H1 (cell line): ENCODE measurements at regions not wholly inside any gene's neighbourhood (a gene's known extent, or its start where the extent isn't known, plus 50 kb on each side); places are given as distances from the start of the nearest gene placed in this dataset.

Experiments used
- CTCF ChIA-PET: fragments of 300-600 bp; sonication (Branson Sonifier 250); formaldehyde crosslinking; loops from one replicate; lab custom pipeline; 2021; ENCODE audit not compliant: partially characterized antibody; lab: Charles Lee
- POLR2A ChIA-PET: fragments of 300-600 bp; sonication (Branson Sonifier 250); formaldehyde crosslinking; loops from one replicate; lab custom pipeline; 2021; ENCODE audit warnings: inconsistent platforms; ENCODE audit not compliant: partially characterized antibody; lab: Charles Lee
- DNase-seq, 2 experiments: peaks; one replicate each; pipeline versions ENCODE4 v3.0.0 to v3.0.0-alpha.2; 2010 to 2022; ENCODE audit warnings: low spot score in 2 of 2, low read depth in 1 of 2, mixed read lengths in 1 of 2
- FAIRE-seq: peaks from 2 replicates; lab custom pipeline; 2011; peaks lifted over from hg19 to GRCh38; lab: Jason Lieb, UNC
- H2AFZ ChIP-seq: 2 replicates; pipeline ENCODE4 v1.8.1; 2012; ENCODE audit warnings: low read length, inconsistent platforms
- H2AK5ac ChIP-seq: 2 replicates; pipeline ENCODE4 v1.6.1; 2013; ENCODE audit warnings: low read depth, low read length
- H2BK120ac ChIP-seq: replicated peaks from 2 replicates; pipeline ENCODE3; 2013; ENCODE audit warnings: low read depth, low read length, inconsistent platforms
- H2BK12ac ChIP-seq: 2 replicates; pipeline ENCODE4 v1.6.1; 2013; ENCODE audit warnings: low read depth, low read length
- H2BK15ac ChIP-seq: 2 replicates; pipeline ENCODE4 v1.6.1; 2013; ENCODE audit warnings: low read length
- H2BK20ac ChIP-seq: 2 replicates; pipeline ENCODE4 v1.6.1; 2013; ENCODE audit warnings: low read length
- H2BK5ac ChIP-seq: 2 replicates; pipeline ENCODE4 v1.6.1; 2013; ENCODE audit warnings: low read depth, low read length
- H3K14ac ChIP-seq: 2 replicates; pipeline ENCODE4 v1.6.1; 2013; ENCODE audit warnings: inconsistent platforms; ENCODE audit not compliant: insufficient read length
- H3K18ac ChIP-seq: 2 replicates; pipeline ENCODE4 v1.6.1; 2013; ENCODE audit warnings: low read length; ENCODE audit errors: extremely low read depth
- H3K23ac ChIP-seq: 2 replicates; pipeline ENCODE4 v1.6.1; 2013; ENCODE audit warnings: inconsistent platforms; ENCODE audit not compliant: insufficient read length
- H3K23me2 ChIP-seq: 2 replicates; pipeline ENCODE4 v1.6.1; 2013; ENCODE audit warnings: low read depth, low read length
- H3K27ac ChIP-seq: 2 replicates; pipeline ENCODE4 v1.6.1; 2011; ENCODE audit warnings: low read depth, low read length, inconsistent platforms
- H3K27me3 ChIP-seq, 4 experiments: replicated peaks in 1 of 4; 1 replicate in 1 of 4; 2 replicates in 3 of 4; pipeline versions ENCODE4 v1.6.1 to v1.8.1; 2011 to 2013; ENCODE audit warnings: low read length in 3 of 4, mild to moderate bottlenecking in 3 of 4, inconsistent platforms in 2 of 4, mixed read lengths in 2 of 4, moderate library complexity in 1 of 4; ENCODE audit not compliant: control insufficient read depth in 3 of 4, insufficient read depth in 3 of 4; ENCODE audit errors: extremely low read depth in 1 of 4
- H3K36me3 ChIP-seq, 4 experiments: 2 replicates each; pipeline versions ENCODE4 v1.6.1 to v1.8.1; 2011 to 2013; ENCODE audit warnings: mild to moderate bottlenecking in 4 of 4, low read length in 3 of 4, moderate library complexity in 2 of 4, control low read depth in 1 of 4, inconsistent platforms in 1 of 4; ENCODE audit not compliant: insufficient read depth in 4 of 4, control insufficient read depth in 2 of 4
- H3K4ac ChIP-seq: replicated peaks from 2 replicates; pipeline ENCODE3; 2013; ENCODE audit warnings: low read length, low read depth, mixed read lengths, inconsistent platforms; ENCODE audit not compliant: insufficient read length
- H3K4me1 ChIP-seq, 4 experiments: replicated peaks in 1 of 4; 1 replicate in 1 of 4; 2 replicates in 3 of 4; pipeline versions ENCODE4 v1.6.1 to v1.8.1; 2011 to 2013; ENCODE audit warnings: low read length in 3 of 4, inconsistent platforms in 2 of 4, mixed read lengths in 1 of 4; ENCODE audit not compliant: insufficient read depth in 4 of 4, control insufficient read depth in 3 of 4
- H3K4me2 ChIP-seq, 2 experiments: 2 replicates each; pipeline versions ENCODE4 v1.6.1 to v1.8.1; 2011 to 2013; ENCODE audit warnings: low read depth in 2 of 2, low read length in 2 of 2, control low read depth in 1 of 2, inconsistent platforms in 1 of 2, mild to moderate bottlenecking in 1 of 2; ENCODE audit not compliant: insufficient read depth in 1 of 2
- H3K4me3 ChIP-seq, 4 experiments: fragments of 200-600, 300-600 bp in 1 of 4; sonication (generic), shearing (Covaris generic), sonication (Bioruptor Twin) in 1 of 4; 2 replicates each; pipeline versions ENCODE4 v1.5.1 to v1.8.1; 2011 to 2016; ENCODE audit warnings: low read length in 4 of 4, low read depth in 3 of 4, control low read depth in 2 of 4, inconsistent platforms in 2 of 4, mild to moderate bottlenecking in 2 of 4, mixed read lengths in 1 of 4, moderate library complexity in 1 of 4; ENCODE audit not compliant: insufficient read depth in 2 of 4; ENCODE audit errors: extremely low read depth in 1 of 4
- H3K56ac ChIP-seq: replicated peaks from 2 replicates; pipeline ENCODE3; 2013; ENCODE audit warnings: low read depth, mild to moderate bottlenecking, mixed read lengths, low read length, inconsistent platforms; ENCODE audit not compliant: insufficient read length
- H3K79me1 ChIP-seq: 2 replicates; pipeline ENCODE4 v1.6.1; 2013; ENCODE audit warnings: low read depth, low read length, control low read depth
- H3K79me2 ChIP-seq, 2 experiments: 2 replicates each; pipeline versions ENCODE4 v1.6.1 to v1.8.1; 2012 to 2013; ENCODE audit warnings: low read length in 2 of 2, mild to moderate bottlenecking in 2 of 2, inconsistent platforms in 1 of 2; ENCODE audit not compliant: insufficient read depth in 2 of 2, control insufficient read depth in 1 of 2
- H3K9ac ChIP-seq, 4 experiments: replicated peaks in 1 of 4; 1 replicate in 1 of 4; 2 replicates in 3 of 4; pipeline versions ENCODE4 v1.6.1 to v1.8.1; 2011 to 2013; ENCODE audit warnings: low read depth in 3 of 4, low read length in 3 of 4, control low read depth in 2 of 4, mild to moderate bottlenecking in 2 of 4, moderate library complexity in 2 of 4, inconsistent platforms in 1 of 4; ENCODE audit errors: extremely low read depth in 1 of 4
- H3K9me3 ChIP-seq, 2 experiments: 2 replicates each; pipeline versions ENCODE4 v1.6.1 to v1.8.1; 2012 to 2013; ENCODE audit warnings: mild to moderate bottlenecking in 2 of 2, moderate library complexity in 2 of 2, control low read depth in 1 of 2, inconsistent platforms in 1 of 2, low read depth in 1 of 2, low read length in 1 of 2, mixed read lengths in 1 of 2; ENCODE audit not compliant: insufficient read depth in 2 of 2
- H4K20me1 ChIP-seq, 2 experiments: replicated peaks in 1 of 2; 2 replicates each; pipeline versions ENCODE3 to v1.8.1; 2011 to 2013; ENCODE audit warnings: inconsistent platforms in 2 of 2, low read length in 2 of 2, mild to moderate bottlenecking in 1 of 2; ENCODE audit not compliant: insufficient read depth in 2 of 2, control insufficient read depth in 1 of 2
- H4K5ac ChIP-seq: 2 replicates; pipeline ENCODE4 v1.6.1; 2013; ENCODE audit warnings: low read length, low read depth, mixed read lengths, inconsistent platforms; ENCODE audit not compliant: insufficient read length
- H4K8ac ChIP-seq: 2 replicates; pipeline ENCODE4 v1.8.0; 2013; ENCODE audit warnings: mild to moderate bottlenecking, moderate library complexity, low read length, inconsistent platforms; ENCODE audit not compliant: insufficient read depth; ENCODE audit errors: extremely low read depth
- H4K91ac ChIP-seq: replicated peaks from 2 replicates; pipeline ENCODE3; 2013; ENCODE audit warnings: low read length, mixed read lengths, inconsistent platforms; ENCODE audit not compliant: insufficient read length
- ATF2 ChIP-seq: IDR thresholded peaks from 2 replicates; pipeline ENCODE4 v1.6.1; 2012; ENCODE audit warnings: low read length, inconsistent platforms
- JUND ChIP-seq: IDR thresholded peaks from 2 replicates; pipeline ENCODE4 v1.6.1; 2011; ENCODE audit warnings: mild to moderate bottlenecking, improper control_type of control experiment, low read length
- KDM1A ChIP-seq: fragments of 200-600, 300-600 bp; sonication (generic); IDR thresholded peaks from 2 replicates; pipeline ENCODE4 v1.7.1; 2016; ENCODE audit warnings: mild to moderate bottlenecking, low read length, borderline replicate concordance
- NANOG ChIP-seq: IDR thresholded peaks from 2 replicates; pipeline ENCODE4 v1.6.1; 2011; ENCODE audit warnings: low read length, low read depth, mild to moderate bottlenecking, inconsistent platforms; ENCODE audit not compliant: insufficient read depth, poor library complexity, severe bottlenecking
- SIRT6 ChIP-seq: IDR thresholded peaks from one replicate; pipeline ENCODE4 v1.7.1; 2012; ENCODE audit warnings: low read length, inconsistent platforms
- WGBS, 2 experiments: shearing (Covaris generic) in 1 of 2; methylation state at CpG; one replicate each; pipeline versions ENCODE4 v1.1.6 to v1.1.7; 2013 to 2015; ENCODE audit warnings: low lambda C conversion rate in 2 of 2, mixed read lengths in 2 of 2, inconsistent platforms in 1 of 2, low coverage in 1 of 2, missing lambda C conversion rate in 1 of 2; ENCODE audit not compliant: insufficient replicate concordance in 2 of 2, insufficient coverage in 1 of 2, insufficient read length in 1 of 2; ENCODE audit errors: extremely low coverage in 1 of 2, missing lambda C conversion rate in 1 of 2; 5-methylcytosine and 5-hydroxymethylcytosine counted together

- Histone ChIP-seq H3K36me3 (no peaks in the 10 kb centered on the region), H3K27ac (no peak overlapping the region), H2AK5ac (no peak overlapping the region), H2BK15ac (no peak overlapping the region), H3K4ac (no peak overlapping the region), H3K9me3 (no peaks in the 10 kb centered on the region), H4K8ac (no peak overlapping the region), H2BK5ac (no peak overlapping the region), H3K79me2 (no peaks in the 10 kb centered on the region), H4K91ac (no peak overlapping the region), H2AFZ (no peak overlapping the region), H3K14ac (no peak overlapping the region), H3K4me1 (no peaks in the 10 kb centered on the region), H3K23me2 (no peaks in the 10 kb centered on the region), H3K56ac (no peak overlapping the region), H2BK120ac (no peak overlapping the region), H4K5ac (no peak overlapping the region), H2BK12ac (no peak overlapping the region), H3K9ac (no peak overlapping the region), H2BK20ac (no peak overlapping the region), H3K18ac (no peak overlapping the region), H3K27me3 (peaks cover 0 to 2% (median 0%) of the 10 kb centered on the region in 4 experiments; a peak in 1 of 7 replicates), H3K4me2 (no peak overlapping the region), H3K4me3 (no peak overlapping the region), H3K23ac (no peak overlapping the region), H4K20me1 (no peaks in the 10 kb centered on the region), H3K79me1 (no peaks in the 10 kb centered on the region)
- DNase-seq (no peak), FAIRE-seq (no peak)
- WGBS, 2 experiments, result 83% methylated on average over 1 of the region's 1 CpG; no CpG with 5 or more reads in 1 of the 2 experiments
- ChIA-PET POLR2A (no interaction called here), CTCF (interaction anchor here (0.6 kb wide), 1 partner anchor 29 kb away, joined by 3 read pairs; no protein-coding TSS in a partner anchor)
- no peak for TF ChIP-seq ATF2
- no peak for TF ChIP-seq JUND
- no peak for TF ChIP-seq NANOG
- no peak for TF ChIP-seq KDM1A
- TF ChIP-seq SIRT6, result no peak
Measured at GRCh38 chr7:125695626-125696025, 766.0 kb upstream of the POT1 start.
